PFSK-1 (cell line): ENCODE measurements at regions not wholly inside any gene's neighbourhood (a gene's known extent, or its start where the extent isn't known, plus 50 kb on each side); places are given as distances from the start of the nearest gene placed in this dataset.

Source experiments
- POLR2AphosphoS5 ChIP-seq: IDR thresholded peaks from 2 replicates; pipeline ENCODE4 v1.6.1; 2012; ENCODE audit warnings: low read depth, mild to moderate bottlenecking, control low read depth, low read length, moderate library complexity
- SIN3A ChIP-seq: IDR thresholded peaks from 2 replicates; pipeline ENCODE4 v1.6.1; 2012; ENCODE audit warnings: mild to moderate bottlenecking, low read length, moderate library complexity, borderline replicate concordance; ENCODE audit not compliant: insufficient read depth
- TF ChIP-seq, protein P1 (sequence below), 2 experiments: IDR thresholded peaks; 2 replicates each; pipeline versions ENCODE4 v1.6.1 to v1.8.0; 2011 to 2012; ENCODE audit warnings: low read depth in 2 of 2, low read length in 2 of 2, control low read depth in 1 of 2, inconsistent platforms in 1 of 2, mild to moderate bottlenecking in 1 of 2, moderate library complexity in 1 of 2; ENCODE audit not compliant: insufficient read depth in 1 of 2

DNA sequence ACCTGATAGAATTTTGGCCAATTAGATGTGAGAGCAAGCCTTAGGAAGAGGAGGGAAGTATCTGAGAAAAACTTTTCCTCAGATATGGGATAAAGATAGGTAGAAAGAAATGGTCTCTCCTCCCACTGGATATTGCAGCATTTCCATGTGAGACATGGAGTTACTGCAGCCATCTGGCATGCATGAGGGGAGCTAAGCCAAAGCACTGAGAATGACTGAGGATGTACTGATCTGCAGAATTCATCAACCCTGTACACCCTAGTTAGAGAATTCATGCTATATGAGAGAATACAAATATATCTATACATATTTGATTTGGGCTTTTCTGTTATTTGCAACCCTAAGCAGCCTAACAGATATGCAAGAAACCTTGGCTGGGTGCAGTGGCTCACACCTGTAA lies 52.5 kb upstream of the RPL34 start:
- TF ChIP-seq POLR2AphosphoS5 (no peak), SIN3A (no peak)
- TF ChIP-seq, protein P1, sequence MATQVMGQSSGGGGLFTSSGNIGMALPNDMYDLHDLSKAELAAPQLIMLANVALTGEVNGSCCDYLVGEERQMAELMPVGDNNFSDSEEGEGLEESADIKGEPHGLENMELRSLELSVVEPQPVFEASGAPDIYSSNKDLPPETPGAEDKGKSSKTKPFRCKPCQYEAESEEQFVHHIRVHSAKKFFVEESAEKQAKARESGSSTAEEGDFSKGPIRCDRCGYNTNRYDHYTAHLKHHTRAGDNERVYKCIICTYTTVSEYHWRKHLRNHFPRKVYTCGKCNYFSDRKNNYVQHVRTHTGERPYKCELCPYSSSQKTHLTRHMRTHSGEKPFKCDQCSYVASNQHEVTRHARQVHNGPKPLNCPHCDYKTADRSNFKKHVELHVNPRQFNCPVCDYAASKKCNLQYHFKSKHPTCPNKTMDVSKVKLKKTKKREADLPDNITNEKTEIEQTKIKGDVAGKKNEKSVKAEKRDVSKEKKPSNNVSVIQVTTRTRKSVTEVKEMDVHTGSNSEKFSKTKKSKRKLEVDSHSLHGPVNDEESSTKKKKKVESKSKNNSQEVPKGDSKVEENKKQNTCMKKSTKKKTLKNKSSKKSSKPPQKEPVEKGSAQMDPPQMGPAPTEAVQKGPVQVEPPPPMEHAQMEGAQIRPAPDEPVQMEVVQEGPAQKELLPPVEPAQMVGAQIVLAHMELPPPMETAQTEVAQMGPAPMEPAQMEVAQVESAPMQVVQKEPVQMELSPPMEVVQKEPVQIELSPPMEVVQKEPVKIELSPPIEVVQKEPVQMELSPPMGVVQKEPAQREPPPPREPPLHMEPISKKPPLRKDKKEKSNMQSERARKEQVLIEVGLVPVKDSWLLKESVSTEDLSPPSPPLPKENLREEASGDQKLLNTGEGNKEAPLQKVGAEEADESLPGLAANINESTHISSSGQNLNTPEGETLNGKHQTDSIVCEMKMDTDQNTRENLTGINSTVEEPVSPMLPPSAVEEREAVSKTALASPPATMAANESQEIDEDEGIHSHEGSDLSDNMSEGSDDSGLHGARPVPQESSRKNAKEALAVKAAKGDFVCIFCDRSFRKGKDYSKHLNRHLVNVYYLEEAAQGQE (IDR thresholded peaks at IDR 0.05; ENCODE audit: insufficient read depth in 1 of 2, low read depth in 2 of 2, low read length in 2 of 2), result no peak
